ENCODE measurements at regions not wholly inside any gene's neighbourhood (a gene's known extent, or its start where the extent isn't known, plus 50 kb on each side); places are given as distances from the start of the nearest gene placed in this dataset.

DNA sequence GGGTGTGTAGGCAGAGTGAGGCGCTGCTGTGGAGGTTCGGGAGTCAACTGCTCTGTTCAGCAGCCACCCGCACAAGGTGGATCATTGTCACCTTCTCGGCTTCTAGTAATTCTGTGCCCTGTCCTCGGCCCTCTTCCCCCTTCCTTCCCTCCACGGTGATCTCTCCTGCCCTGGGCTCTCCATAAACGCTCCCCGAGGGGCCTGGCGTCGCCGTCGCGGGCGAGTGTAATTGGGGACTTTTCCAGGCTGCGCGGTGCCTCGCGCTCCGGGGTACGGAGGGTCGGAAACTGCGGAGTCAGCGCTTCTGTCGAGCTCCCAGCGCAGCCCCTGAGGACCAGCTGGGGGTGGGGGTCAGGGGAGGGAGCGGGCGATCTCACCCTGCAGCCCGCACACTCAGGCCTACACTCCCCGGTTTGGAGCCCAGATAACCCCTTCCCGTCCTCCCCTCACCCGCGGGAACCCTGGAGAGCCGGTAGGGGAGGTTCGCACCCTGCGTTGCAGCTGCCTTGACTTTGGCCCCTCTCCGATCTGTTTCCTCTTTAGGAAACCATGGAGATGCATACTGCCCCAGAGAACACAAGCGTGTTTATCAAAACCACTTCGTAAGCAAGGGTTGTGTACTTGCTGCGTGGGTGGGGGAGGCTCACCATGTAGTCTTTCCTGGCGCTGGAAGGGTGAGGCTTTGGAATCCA is 188.3 kb upstream of the ZNF618 start:
- no peak overlapping the region for H3K27ac ChIP-seq (ENCODE audit: low read length)
- H3K4me1 ChIP-seq (ENCODE audit: control insufficient read depth, low read depth, low read length): no peaks in the 10 kb centered on the region
- H3K4me3 ChIP-seq (ENCODE audit: low read length): peak overlapping the region; percentile 66
- no peaks in the 10 kb centered on the region for H3K36me3 ChIP-seq (ENCODE audit: control insufficient read depth, low read depth, low read length)
- peaks cover 45% of the 10 kb centered on the region for H3K27me3 ChIP-seq (ENCODE audit: control insufficient read depth, insufficient read depth, low read length)
- no peaks in the 10 kb centered on the region for H3K9me3 ChIP-seq (ENCODE audit: control insufficient read depth, low read depth, low read length)
- H3K9ac ChIP-seq (ENCODE audit: low read length): peak overlapping the region; percentile 14

GRCh38 chr9:113690055-113690740 is 185.9 kb upstream of the ZNF618 start:
- no peaks in the 10 kb centered on the region for H3K9me3 ChIP-seq (ENCODE audit: control insufficient read depth, low read depth, low read length)
- H3K4me1 ChIP-seq (ENCODE audit: control insufficient read depth, low read depth, low read length): no peaks in the 10 kb centered on the region
- H3K36me3 ChIP-seq (ENCODE audit: control insufficient read depth, low read depth, low read length): no peaks in the 10 kb centered on the region
- peaks cover 41% of the 10 kb centered on the region for H3K27me3 ChIP-seq (ENCODE audit: control insufficient read depth, insufficient read depth, low read length)
- H3K27ac ChIP-seq (ENCODE audit: low read length): no peak overlapping the region
- H3K9ac ChIP-seq (ENCODE audit: low read length): no peak overlapping the region
- H3K4me3 ChIP-seq (ENCODE audit: low read length): no peak overlapping the region

DNA sequence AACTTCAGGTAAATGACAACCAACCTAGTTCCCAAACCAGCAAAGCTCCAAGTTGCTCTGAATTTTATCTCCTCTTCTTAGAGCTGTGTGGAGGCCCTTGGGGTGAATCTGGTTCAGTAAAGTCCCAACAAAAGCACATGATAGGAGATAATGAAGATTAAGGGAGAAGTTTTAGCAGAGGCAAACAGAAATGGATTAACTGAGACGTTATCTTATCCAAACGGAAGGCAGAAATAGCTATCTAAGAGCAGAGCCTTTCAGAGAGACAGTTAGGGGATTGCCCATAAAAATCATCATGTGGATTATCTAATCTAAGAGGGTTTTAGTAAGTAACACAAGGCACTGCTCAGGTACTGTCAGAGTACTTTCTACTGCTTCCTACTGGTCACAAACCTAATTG is 183.9 kb upstream of the ZNF618 start:
- Histone ChIP-seq H3K36me3 (ENCODE audit: control insufficient read depth, low read depth, low read length) (no peaks in the 10 kb centered on the region), H3K9ac (ENCODE audit: low read length) (no peak overlapping the region), H3K4me3 (ENCODE audit: low read length) (no peak overlapping the region), H3K4me1 (ENCODE audit: control insufficient read depth, low read depth, low read length) (no peaks in the 10 kb centered on the region), H3K9me3 (ENCODE audit: control insufficient read depth, low read depth, low read length) (no peaks in the 10 kb centered on the region), H3K27ac (ENCODE audit: low read length) (no peak overlapping the region), H3K27me3 (ENCODE audit: control insufficient read depth, insufficient read depth, low read length) (peaks cover 27% of the 10 kb centered on the region)

DNA sequence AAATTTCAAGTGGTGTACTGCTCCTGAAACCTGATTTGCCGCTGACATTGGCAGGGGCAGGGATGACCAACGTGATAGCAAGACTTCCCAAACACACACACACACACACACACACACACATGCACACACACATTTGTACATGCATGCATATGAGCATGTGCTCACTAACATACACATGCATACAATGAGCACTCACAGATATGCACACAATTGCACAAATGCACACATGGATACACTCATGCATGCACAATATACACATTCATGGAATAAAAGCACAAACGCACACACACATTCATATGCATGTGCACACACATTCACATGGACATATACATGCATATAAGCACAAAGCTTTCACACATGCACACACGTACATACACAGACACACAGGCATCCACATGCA is 181.2 kb upstream of the ZNF618 start:
- H3K27me3 ChIP-seq (ENCODE audit: control insufficient read depth, insufficient read depth, low read length): peaks cover under 1% of the 10 kb centered on the region
- no peak overlapping the region for H3K9ac ChIP-seq (ENCODE audit: low read length)
- no peak overlapping the region for H3K27ac ChIP-seq (ENCODE audit: low read length)
- no peak overlapping the region for H3K4me3 ChIP-seq (ENCODE audit: low read length)
- no peaks in the 10 kb centered on the region for H3K36me3 ChIP-seq (ENCODE audit: control insufficient read depth, low read depth, low read length)
- H3K4me1 ChIP-seq (ENCODE audit: control insufficient read depth, low read depth, low read length): no peaks in the 10 kb centered on the region
- no peaks in the 10 kb centered on the region for H3K9me3 ChIP-seq (ENCODE audit: control insufficient read depth, low read depth, low read length)

DNA sequence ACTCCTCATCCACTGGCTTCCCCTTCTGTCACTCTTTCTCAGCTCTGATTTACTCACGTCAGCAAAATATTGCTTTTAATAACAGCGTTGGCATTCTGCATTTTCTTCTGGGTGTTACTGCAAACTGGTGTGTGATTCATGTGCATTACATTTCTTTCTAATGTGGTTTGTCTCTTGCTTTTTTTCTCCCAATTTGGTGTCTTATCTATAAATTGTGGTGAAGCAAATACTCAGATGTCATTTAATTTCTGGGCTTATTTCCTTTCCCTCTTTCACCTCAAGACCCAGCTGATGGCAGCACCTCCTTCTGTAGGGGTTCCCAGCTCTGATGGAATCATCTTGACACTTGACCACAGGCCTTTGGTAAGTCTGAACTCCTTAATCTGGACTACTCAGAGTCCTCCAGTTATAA is 180.7 kb upstream of the ZNF618 start:
- H3K4me1 ChIP-seq (ENCODE audit: control insufficient read depth, low read depth, low read length): no peaks in the 10 kb centered on the region
- H3K9ac ChIP-seq (ENCODE audit: low read length): no peak overlapping the region
- H3K27me3 ChIP-seq (ENCODE audit: control insufficient read depth, insufficient read depth, low read length): no peaks in the 10 kb centered on the region
- H3K9me3 ChIP-seq (ENCODE audit: control insufficient read depth, low read depth, low read length): no peaks in the 10 kb centered on the region
- H3K27ac ChIP-seq (ENCODE audit: low read length): no peak overlapping the region
- no peak overlapping the region for H3K4me3 ChIP-seq (ENCODE audit: low read length)
- H3K36me3 ChIP-seq (ENCODE audit: control insufficient read depth, low read depth, low read length): no peaks in the 10 kb centered on the region

- Histone ChIP-seq H3K27ac (ENCODE audit: low read length) (no peak overlapping the region), H3K4me3 (ENCODE audit: low read length) (no peak overlapping the region), H3K9ac (ENCODE audit: low read length) (no peak overlapping the region), H3K36me3 (ENCODE audit: control insufficient read depth, low read depth, low read length) (no peaks in the 10 kb centered on the region), H3K9me3 (ENCODE audit: control insufficient read depth, low read depth, low read length) (no peaks in the 10 kb centered on the region), H3K27me3 (ENCODE audit: control insufficient read depth, insufficient read depth, low read length) (no peaks in the 10 kb centered on the region), H3K4me1 (ENCODE audit: control insufficient read depth, low read depth, low read length) (no peaks in the 10 kb centered on the region)
Observed at GRCh38 chr9:113695901-113696300, 180.2 kb upstream of the ZNF618 start.

- Histone ChIP-seq H3K9ac (ENCODE audit: low read length) (no peak overlapping the region), H3K27me3 (ENCODE audit: control insufficient read depth, insufficient read depth, low read length) (no peaks in the 10 kb centered on the region), H3K36me3 (ENCODE audit: control insufficient read depth, low read depth, low read length) (no peaks in the 10 kb centered on the region), H3K9me3 (ENCODE audit: control insufficient read depth, low read depth, low read length) (no peaks in the 10 kb centered on the region), H3K27ac (ENCODE audit: low read length) (no peak overlapping the region), H3K4me3 (ENCODE audit: low read length) (no peak overlapping the region), H3K4me1 (ENCODE audit: control insufficient read depth, low read depth, low read length) (peaks cover 20% of the 10 kb centered on the region)
Observed at GRCh38 chr9:113701774-113702755, 174.0 kb upstream of the ZNF618 start.

DNA sequence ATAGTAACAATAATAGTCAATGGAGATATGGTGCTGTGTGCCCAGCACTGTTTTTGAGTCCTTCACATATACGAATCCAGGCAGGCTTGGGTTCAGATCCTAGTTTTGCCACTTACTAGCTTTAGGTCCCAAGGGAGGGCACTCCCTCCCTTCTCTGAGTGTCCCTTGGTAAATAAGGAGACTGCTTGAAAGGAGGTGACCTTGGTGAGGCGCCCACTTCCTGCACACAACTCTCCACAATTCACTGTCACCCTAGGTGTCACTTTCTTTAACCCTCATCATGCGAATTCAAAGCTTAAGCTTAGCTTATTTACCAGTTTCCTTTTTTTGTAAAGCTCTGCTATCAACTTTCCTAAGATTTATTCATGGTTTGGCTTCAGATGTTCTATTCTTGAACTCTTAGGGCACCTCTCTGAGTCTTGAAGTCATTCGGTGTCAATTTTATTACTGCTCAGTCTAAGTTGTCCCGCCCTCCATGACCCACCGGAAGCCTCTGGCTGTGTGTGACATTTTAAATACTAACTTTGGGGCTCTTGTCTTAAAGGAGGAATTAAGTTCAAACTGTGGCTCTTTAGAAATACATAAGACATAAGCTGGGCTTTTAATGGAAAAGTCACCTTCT is 170.7 kb upstream of the ZNF618 start:
- Histone ChIP-seq H3K27me3 (ENCODE audit: control insufficient read depth, insufficient read depth, low read length) (no peaks in the 10 kb centered on the region), H3K4me1 (ENCODE audit: control insufficient read depth, low read depth, low read length) (peaks cover 20% of the 10 kb centered on the region), H3K27ac (ENCODE audit: low read length) (no peak overlapping the region), H3K9ac (ENCODE audit: low read length) (no peak overlapping the region), H3K36me3 (ENCODE audit: control insufficient read depth, low read depth, low read length) (no peaks in the 10 kb centered on the region), H3K4me3 (ENCODE audit: low read length) (no peak overlapping the region), H3K9me3 (ENCODE audit: control insufficient read depth, low read depth, low read length) (peaks cover 5% of the 10 kb centered on the region)

GRCh38 chr9:113705928-113706519 is 170.1 kb upstream of the ZNF618 start:
- Histone ChIP-seq H3K4me1 (ENCODE audit: control insufficient read depth, low read depth, low read length) (peaks cover 20% of the 10 kb centered on the region), H3K36me3 (ENCODE audit: control insufficient read depth, low read depth, low read length) (no peaks in the 10 kb centered on the region), H3K27ac (ENCODE audit: low read length) (peak overlapping the region; percentile 14), H3K4me3 (ENCODE audit: low read length) (no peak overlapping the region), H3K9ac (ENCODE audit: low read length) (no peak overlapping the region), H3K27me3 (ENCODE audit: control insufficient read depth, insufficient read depth, low read length) (no peaks in the 10 kb centered on the region), H3K9me3 (ENCODE audit: control insufficient read depth, low read depth, low read length) (peaks cover 5% of the 10 kb centered on the region)

DNA sequence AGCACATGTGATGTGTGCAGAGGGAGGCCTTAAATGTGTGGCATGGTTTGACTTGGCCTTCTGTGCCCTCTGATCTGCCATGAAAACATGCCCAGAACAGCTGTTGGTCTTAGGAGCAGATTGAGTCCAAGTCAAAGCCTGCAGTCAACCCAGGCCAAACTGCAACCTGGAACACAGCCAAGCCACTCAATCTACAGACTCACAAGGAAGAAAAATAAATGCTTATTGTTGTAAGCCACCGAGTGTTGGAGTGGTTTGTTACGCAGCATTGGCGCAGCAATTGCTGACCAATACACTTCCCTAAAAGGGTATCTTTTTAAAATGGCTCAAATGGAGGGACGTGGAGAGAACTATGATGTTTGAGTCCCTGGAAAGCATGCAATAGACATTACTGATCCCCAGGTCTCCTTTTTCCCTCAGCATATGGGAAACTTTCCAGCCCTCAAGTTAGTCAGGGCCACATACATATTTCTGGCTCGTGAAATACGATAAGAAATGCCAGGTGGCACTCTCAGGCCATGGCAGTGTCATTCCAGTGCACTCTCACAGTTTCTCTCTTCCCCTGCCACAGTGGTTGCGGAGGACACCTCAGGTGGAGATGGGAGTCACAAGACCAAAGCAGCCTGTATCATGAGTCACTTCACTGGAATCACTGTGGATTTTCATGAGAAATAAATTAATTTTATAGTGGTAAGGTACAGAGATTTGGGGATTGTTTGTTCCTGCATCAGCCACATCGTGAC is 168.0 kb upstream of the ZNF618 start:
- Histone ChIP-seq H3K9me3 (ENCODE audit: control insufficient read depth, low read depth, low read length) (peaks cover 5% of the 10 kb centered on the region), H3K27me3 (ENCODE audit: control insufficient read depth, insufficient read depth, low read length) (no peaks in the 10 kb centered on the region), H3K4me1 (ENCODE audit: control insufficient read depth, low read depth, low read length) (peaks cover 10% of the 10 kb centered on the region), H3K36me3 (ENCODE audit: control insufficient read depth, low read depth, low read length) (no peaks in the 10 kb centered on the region), H3K27ac (ENCODE audit: low read length) (no peak overlapping the region), H3K9ac (ENCODE audit: low read length) (no peak overlapping the region), H3K4me3 (ENCODE audit: low read length) (no peak overlapping the region)
